ENCODE measurements at regions not wholly inside any gene's neighbourhood (a gene's known extent, or its start where the extent isn't known, plus 50 kb on each side); places are given as distances from the start of the nearest gene placed in this dataset.

DNA sequence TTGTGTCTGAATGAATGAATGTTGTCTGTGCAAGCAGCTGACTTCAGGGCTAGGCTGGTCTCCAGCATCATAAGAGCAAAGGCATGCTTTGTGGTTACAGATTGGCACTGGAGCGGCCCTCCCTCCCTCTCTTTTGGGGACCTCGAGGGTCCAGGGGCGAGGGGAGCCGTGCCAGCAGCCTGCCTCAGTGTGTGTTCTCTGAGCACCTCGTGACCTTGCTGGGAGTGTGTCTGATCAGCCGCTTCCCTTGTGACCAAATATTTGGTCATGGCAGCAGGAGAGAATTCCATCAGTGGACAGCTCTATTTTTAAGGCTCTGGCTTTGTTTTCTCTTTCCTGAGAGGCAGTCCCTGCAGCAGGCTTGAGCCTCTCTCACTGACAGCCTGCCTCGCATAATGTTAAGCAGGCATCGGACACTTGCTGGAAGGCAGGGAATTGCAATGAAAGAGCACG, 329.7 kb downstream of the UQCRFS1 start:
- DNase-seq, result no peak
- intact Hi-C loops (cut with micrococcal nuclease; ENCODE audit: unreplicated experiment), result loop anchor here (5.0 kb wide), 1 partner anchor 99 kb away; no protein-coding TSS in a partner anchor
- CTCF ChIA-PET, result no interaction called here
- TF ChIP-seq, protein P1, sequence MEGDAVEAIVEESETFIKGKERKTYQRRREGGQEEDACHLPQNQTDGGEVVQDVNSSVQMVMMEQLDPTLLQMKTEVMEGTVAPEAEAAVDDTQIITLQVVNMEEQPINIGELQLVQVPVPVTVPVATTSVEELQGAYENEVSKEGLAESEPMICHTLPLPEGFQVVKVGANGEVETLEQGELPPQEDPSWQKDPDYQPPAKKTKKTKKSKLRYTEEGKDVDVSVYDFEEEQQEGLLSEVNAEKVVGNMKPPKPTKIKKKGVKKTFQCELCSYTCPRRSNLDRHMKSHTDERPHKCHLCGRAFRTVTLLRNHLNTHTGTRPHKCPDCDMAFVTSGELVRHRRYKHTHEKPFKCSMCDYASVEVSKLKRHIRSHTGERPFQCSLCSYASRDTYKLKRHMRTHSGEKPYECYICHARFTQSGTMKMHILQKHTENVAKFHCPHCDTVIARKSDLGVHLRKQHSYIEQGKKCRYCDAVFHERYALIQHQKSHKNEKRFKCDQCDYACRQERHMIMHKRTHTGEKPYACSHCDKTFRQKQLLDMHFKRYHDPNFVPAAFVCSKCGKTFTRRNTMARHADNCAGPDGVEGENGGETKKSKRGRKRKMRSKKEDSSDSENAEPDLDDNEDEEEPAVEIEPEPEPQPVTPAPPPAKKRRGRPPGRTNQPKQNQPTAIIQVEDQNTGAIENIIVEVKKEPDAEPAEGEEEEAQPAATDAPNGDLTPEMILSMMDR (IDR thresholded peaks at IDR 0.05; ENCODE audit: unreplicated experiment), result no peak
- no peak overlapping the region for H3K4me3 Mint-ChIP-seq (ENCODE audit: low read depth, unreplicated experiment)
- no peak overlapping the region for H3K27ac Mint-ChIP-seq (ENCODE audit: unreplicated experiment)
- no peaks in the 10 kb centered on the region for H3K27me3 Mint-ChIP-seq (ENCODE audit: unreplicated experiment)
- H3K9me3 Mint-ChIP-seq (ENCODE audit: low read depth, unreplicated experiment), result no peaks in the 10 kb centered on the region
- H3K36me3 Mint-ChIP-seq (ENCODE audit: insufficient read depth, unreplicated experiment), result no peaks in the 10 kb centered on the region
- peaks cover 23% of the 10 kb centered on the region for H3K4me1 Mint-ChIP-seq (ENCODE audit: low read depth, unreplicated experiment)
- BruUV-seq (replicated peaks), result no TSS peak

DNA sequence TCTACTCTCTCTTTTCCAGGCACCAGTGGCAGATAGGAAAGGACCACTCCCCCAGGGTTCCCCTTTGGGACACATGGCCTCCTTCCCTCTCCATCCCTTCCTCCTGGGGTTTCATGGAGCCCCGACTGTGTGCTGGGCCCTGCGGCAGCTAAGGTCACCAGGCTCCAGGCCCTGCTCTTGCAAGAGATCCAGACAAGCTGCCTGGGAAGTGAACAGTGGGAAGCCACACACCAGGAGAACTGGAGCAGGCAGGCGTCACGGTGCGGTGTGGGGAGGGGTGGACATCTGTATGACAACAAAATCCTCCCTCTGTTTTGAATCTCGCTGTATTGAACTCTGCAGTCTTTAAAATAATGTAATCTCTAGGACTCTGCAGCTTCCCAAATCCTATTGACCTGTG, 330.1 kb downstream of the UQCRFS1 start:
- Mint-ChIP-seq H3K27me3 (ENCODE audit: unreplicated experiment) (no peaks in the 10 kb centered on the region), H3K27ac (ENCODE audit: unreplicated experiment) (no peak overlapping the region), H3K4me3 (ENCODE audit: low read depth, unreplicated experiment) (no peak overlapping the region), H3K9me3 (ENCODE audit: low read depth, unreplicated experiment) (no peaks in the 10 kb centered on the region), H3K4me1 (ENCODE audit: low read depth, unreplicated experiment) (peaks cover 23% of the 10 kb centered on the region), H3K36me3 (ENCODE audit: insufficient read depth, unreplicated experiment) (no peaks in the 10 kb centered on the region)
- DNase-seq, result no peak
- CTCF ChIA-PET, result no interaction called here
- BruUV-seq (replicated peaks), result no TSS peak
- intact Hi-C loops (cut with micrococcal nuclease; ENCODE audit: unreplicated experiment), result loop anchor here (5.0 kb wide), 1 partner anchor 99 kb away; no protein-coding TSS in a partner anchor
- TF ChIP-seq, protein P1 (IDR thresholded peaks at IDR 0.05; ENCODE audit: unreplicated experiment), result no peak

DNA sequence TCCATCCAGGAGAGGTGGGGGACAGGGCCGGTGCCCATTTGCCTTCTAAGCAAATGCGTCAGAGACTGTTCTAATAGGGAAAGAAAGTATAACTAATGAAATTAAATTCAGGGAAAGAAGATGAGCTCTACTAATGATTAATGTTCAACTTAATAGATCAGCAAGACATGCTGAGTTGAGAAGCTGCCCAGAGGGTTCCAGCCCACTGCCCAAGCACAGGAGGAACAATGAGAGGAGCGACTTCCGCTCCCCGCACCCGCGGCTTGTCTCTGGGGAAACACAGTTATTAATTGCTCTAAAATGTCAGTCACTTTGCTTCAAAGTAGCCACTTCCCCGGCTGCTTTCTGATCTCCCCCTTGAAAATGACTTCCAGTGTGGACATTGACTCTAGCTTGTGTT, 331.3 kb downstream of the UQCRFS1 start:
- no peak for DNase-seq
- TF ChIP-seq, protein P1 (IDR thresholded peaks at IDR 0.05; ENCODE audit: unreplicated experiment), result no peak
- H3K9me3 Mint-ChIP-seq (ENCODE audit: low read depth, unreplicated experiment), result no peaks in the 10 kb centered on the region
- peaks cover 23% of the 10 kb centered on the region for H3K4me1 Mint-ChIP-seq (ENCODE audit: low read depth, unreplicated experiment)
- H3K4me3 Mint-ChIP-seq (ENCODE audit: low read depth, unreplicated experiment), result no peak overlapping the region
- no peak overlapping the region for H3K27ac Mint-ChIP-seq (ENCODE audit: unreplicated experiment)
- no peaks in the 10 kb centered on the region for H3K27me3 Mint-ChIP-seq (ENCODE audit: unreplicated experiment)
- H3K36me3 Mint-ChIP-seq (ENCODE audit: insufficient read depth, unreplicated experiment), result no peaks in the 10 kb centered on the region
- intact Hi-C loops (cut with micrococcal nuclease; ENCODE audit: unreplicated experiment), result loop anchor here (5.0 kb wide), 1 partner anchor 101 kb away; no protein-coding TSS in a partner anchor
- CTCF ChIA-PET, result no interaction called here
- no TSS peak for BruUV-seq (replicated peaks)

DNA sequence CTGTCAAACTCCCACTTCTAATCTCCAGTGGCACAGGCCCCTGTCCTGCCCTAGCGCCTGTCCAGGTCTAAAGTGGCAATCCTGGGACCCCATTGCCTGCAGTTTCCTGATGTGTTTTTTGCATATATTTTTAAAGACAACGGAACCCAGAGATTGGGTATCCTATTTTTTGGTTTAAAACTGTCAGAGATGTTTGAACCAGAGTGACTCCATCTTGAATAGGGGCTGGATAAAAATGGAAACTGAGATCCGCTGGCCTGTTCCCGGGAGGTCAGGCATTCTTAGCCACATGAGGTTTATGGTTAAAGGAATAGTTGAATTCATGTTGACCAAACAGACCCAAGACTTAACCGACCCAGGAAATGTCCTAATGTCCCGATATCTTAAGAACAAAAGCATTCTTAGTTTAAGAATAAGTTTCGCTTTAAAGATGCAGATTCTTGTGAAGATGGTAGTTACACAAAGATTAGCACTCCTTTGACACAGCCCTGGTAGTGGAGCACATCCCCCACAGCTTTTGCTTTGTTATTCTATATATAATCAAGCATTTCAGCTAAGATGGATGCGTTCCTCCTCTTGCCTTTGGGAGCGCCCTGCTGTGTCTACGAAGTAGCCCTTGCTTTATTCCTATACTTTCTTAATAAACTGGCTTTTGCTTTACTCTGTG, 332.1 kb downstream of the UQCRFS1 start:
- intact Hi-C loops (cut with micrococcal nuclease; ENCODE audit: unreplicated experiment), result loop anchor here (5.0 kb wide), 1 partner anchor 101 kb away; no protein-coding TSS in a partner anchor
- H3K4me3 Mint-ChIP-seq (ENCODE audit: low read depth, unreplicated experiment), result no peak overlapping the region
- H3K27me3 Mint-ChIP-seq (ENCODE audit: unreplicated experiment), result no peaks in the 10 kb centered on the region
- DNase-seq, result no peak
- no peaks in the 10 kb centered on the region for H3K36me3 Mint-ChIP-seq (ENCODE audit: insufficient read depth, unreplicated experiment)
- no peaks in the 10 kb centered on the region for H3K9me3 Mint-ChIP-seq (ENCODE audit: low read depth, unreplicated experiment)
- BruUV-seq (replicated peaks), result no TSS peak
- no peak overlapping the region for H3K27ac Mint-ChIP-seq (ENCODE audit: unreplicated experiment)
- peaks cover 15% of the 10 kb centered on the region for H3K4me1 Mint-ChIP-seq (ENCODE audit: low read depth, unreplicated experiment)
- CTCF ChIA-PET, result no interaction called here
- TF ChIP-seq, protein P1 (IDR thresholded peaks at IDR 0.05; ENCODE audit: unreplicated experiment), result no peak

Data from Calu3 (cell line).